DOHH2 (cell line): ENCODE measurements at regions not wholly inside any gene's neighbourhood (a gene's known extent, or its start where the extent isn't known, plus 50 kb on each side); places are given as distances from the start of the nearest gene placed in this dataset.

Experiments used
- EZH2phosphoT487 ChIP-seq: fragments of 200-600 bp; sonication (generic); IDR thresholded peaks from 2 replicates; pipeline ENCODE4 v1.6.1; 2017; ENCODE audit warnings: borderline replicate concordance, mild to moderate bottlenecking, antibody characterized with exemption, low read length, moderate library complexity, mixed read lengths
- TF ChIP-seq, protein P1 (sequence below): fragments of 200-600 bp; sonication (generic); IDR thresholded peaks from one replicate; pipeline ENCODE4 v1.5.1; 2014; ENCODE audit warnings: antibody characterized with exemption, mild to moderate bottlenecking, low read depth, low read length; ENCODE audit not compliant: poor library complexity, severe bottlenecking

GRCh38 chr14:49972131-49972671, 79.3 kb downstream of the ARF6 start:
- TF ChIP-seq, protein P1, sequence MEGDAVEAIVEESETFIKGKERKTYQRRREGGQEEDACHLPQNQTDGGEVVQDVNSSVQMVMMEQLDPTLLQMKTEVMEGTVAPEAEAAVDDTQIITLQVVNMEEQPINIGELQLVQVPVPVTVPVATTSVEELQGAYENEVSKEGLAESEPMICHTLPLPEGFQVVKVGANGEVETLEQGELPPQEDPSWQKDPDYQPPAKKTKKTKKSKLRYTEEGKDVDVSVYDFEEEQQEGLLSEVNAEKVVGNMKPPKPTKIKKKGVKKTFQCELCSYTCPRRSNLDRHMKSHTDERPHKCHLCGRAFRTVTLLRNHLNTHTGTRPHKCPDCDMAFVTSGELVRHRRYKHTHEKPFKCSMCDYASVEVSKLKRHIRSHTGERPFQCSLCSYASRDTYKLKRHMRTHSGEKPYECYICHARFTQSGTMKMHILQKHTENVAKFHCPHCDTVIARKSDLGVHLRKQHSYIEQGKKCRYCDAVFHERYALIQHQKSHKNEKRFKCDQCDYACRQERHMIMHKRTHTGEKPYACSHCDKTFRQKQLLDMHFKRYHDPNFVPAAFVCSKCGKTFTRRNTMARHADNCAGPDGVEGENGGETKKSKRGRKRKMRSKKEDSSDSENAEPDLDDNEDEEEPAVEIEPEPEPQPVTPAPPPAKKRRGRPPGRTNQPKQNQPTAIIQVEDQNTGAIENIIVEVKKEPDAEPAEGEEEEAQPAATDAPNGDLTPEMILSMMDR, result no peak
- TF ChIP-seq EZH2phosphoT487, result no peak
